ENCODE measurements at regions not wholly inside any gene's neighbourhood (a gene's known extent, or its start where the extent isn't known, plus 50 kb on each side); places are given as distances from the start of the nearest gene placed in this dataset.

GRCh38 chr13:80029170-80029569 lies 311.8 kb downstream of the SPRY2 start:
- TF ChIP-seq CTCF (IDR thresholded peaks at IDR 0.05) (no peak), POLR2AphosphoS5 (IDR thresholded peaks at IDR 0.05) (no peak), POLR2A (IDR thresholded peaks at IDR 0.05) (no peak)

Measured in prostate gland (tissue), 2 donors.